ENCODE measurements at regions not wholly inside any gene's neighbourhood (a gene's known extent, or its start where the extent isn't known, plus 50 kb on each side); places are given as distances from the start of the nearest gene placed in this dataset.

DNA sequence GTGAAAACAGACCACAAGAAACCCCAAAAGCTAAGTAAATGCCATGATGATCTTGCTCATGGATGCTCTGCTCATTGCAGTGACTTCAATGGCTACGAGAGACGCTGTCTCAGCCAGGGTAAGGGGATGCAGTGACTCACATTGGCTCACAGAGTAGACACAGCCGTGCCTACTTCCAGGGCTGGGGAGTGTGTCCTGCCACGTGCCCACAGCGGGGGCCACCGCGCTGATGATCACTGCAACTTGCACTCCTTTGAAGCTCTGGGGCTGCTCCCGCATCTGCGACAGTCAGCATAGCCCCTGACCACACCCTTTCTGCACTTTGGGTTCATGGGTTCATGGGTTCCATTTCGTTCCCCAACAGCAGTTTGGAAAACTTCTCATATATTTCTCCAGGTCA, 231.4 kb upstream of the RPL38 start:
- in situ Hi-C loops (cut with MboI) = no loop called here
- no peak for TF ChIP-seq BRCA1 (IDR thresholded peaks at IDR 0.05)
- no peak for TF ChIP-seq BRCA1 (CRISPR knock-in tag; IDR thresholded peaks at IDR 0.05)
- TF ChIP-seq FOXA3 (CRISPR knock-in tag; conservative IDR thresholded peaks at IDR 0.05 in 1 of 2, IDR thresholded peaks at IDR 0.05 in 1 of 2) = no peak
- TF ChIP-seq, protein P1, sequence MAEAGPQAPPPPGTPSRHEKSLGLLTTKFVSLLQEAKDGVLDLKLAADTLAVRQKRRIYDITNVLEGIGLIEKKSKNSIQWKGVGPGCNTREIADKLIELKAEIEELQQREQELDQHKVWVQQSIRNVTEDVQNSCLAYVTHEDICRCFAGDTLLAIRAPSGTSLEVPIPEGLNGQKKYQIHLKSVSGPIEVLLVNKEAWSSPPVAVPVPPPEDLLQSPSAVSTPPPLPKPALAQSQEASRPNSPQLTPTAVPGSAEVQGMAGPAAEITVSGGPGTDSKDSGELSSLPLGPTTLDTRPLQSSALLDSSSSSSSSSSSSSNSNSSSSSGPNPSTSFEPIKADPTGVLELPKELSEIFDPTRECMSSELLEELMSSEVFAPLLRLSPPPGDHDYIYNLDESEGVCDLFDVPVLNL (CRISPR knock-in tag; IDR thresholded peaks at IDR 0.05; ENCODE audit: low read depth) = no peak
- TF ChIP-seq, protein P2, sequence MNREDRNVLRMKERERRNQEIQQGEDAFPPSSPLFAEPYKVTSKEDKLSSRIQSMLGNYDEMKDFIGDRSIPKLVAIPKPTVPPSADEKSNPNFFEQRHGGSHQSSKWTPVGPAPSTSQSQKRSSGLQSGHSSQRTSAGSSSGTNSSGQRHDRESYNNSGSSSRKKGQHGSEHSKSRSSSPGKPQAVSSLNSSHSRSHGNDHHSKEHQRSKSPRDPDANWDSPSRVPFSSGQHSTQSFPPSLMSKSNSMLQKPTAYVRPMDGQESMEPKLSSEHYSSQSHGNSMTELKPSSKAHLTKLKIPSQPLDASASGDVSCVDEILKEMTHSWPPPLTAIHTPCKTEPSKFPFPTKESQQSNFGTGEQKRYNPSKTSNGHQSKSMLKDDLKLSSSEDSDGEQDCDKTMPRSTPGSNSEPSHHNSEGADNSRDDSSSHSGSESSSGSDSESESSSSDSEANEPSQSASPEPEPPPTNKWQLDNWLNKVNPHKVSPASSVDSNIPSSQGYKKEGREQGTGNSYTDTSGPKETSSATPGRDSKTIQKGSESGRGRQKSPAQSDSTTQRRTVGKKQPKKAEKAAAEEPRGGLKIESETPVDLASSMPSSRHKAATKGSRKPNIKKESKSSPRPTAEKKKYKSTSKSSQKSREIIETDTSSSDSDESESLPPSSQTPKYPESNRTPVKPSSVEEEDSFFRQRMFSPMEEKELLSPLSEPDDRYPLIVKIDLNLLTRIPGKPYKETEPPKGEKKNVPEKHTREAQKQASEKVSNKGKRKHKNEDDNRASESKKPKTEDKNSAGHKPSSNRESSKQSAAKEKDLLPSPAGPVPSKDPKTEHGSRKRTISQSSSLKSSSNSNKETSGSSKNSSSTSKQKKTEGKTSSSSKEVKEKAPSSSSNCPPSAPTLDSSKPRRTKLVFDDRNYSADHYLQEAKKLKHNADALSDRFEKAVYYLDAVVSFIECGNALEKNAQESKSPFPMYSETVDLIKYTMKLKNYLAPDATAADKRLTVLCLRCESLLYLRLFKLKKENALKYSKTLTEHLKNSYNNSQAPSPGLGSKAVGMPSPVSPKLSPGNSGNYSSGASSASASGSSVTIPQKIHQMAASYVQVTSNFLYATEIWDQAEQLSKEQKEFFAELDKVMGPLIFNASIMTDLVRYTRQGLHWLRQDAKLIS (CRISPR knock-in tag; IDR thresholded peaks at IDR 0.05) = no peak
- no peak overlapping the region for H3K4me3 ChIP-seq
- ATAC-seq = no peak
- H3K9ac ChIP-seq (ENCODE audit: insufficient read depth in 1 of 2, low read depth in 2 of 2, low read length in 2 of 2) = no peak overlapping the region; a peak in 1 of 4 replicates
- no peaks in the 10 kb centered on the region for H3K9me3 ChIP-seq (replicated peaks; ENCODE audit: control insufficient read depth, insufficient read depth, low read depth, low read length)
- intact Hi-C loops (cut with micrococcal nuclease) = no loop called here
- H4K20me1 ChIP-seq (replicated peaks; ENCODE audit: control insufficient read depth, insufficient read depth, low read length) = no peaks in the 10 kb centered on the region
- no peak overlapping the region for H2AFZ ChIP-seq (ENCODE audit: low read depth, low read length)
- H3K27ac ChIP-seq (ENCODE audit: extremely low read depth, low read depth, low read length) = no peak overlapping the region
- H3K27me3 ChIP-seq (ENCODE audit: control insufficient read depth in 2 of 2, insufficient read depth in 2 of 2, low read length in 2 of 2) = peaks cover 0 to 41% of the 10 kb centered on the region in 2 experiments; a peak in 3 of 5 replicates
- ChIA-PET CTCF (ENCODE audit: low intra/inter-chr PET ratio) (interaction anchor here (0.6 kb wide), 1 partner anchor 795 kb away, joined by 4 read pairs; no protein-coding TSS in a partner anchor), POLR2A (no interaction called here)
- FAIRE-seq = no peak
- DNase-seq (ENCODE audit: extremely low read depth in 1 of 4, low spot score in 3 of 4) = no peak
- no peak overlapping the region for H3K4me2 ChIP-seq (ENCODE audit: insufficient read depth, low read length)
- peaks cover 3% of the 10 kb centered on the region for H3K9me1 ChIP-seq (ENCODE audit: control insufficient read depth, insufficient read depth, low read length)
- no TSS peak for BruUV-seq (replicated peaks)
- no peaks in the 10 kb centered on the region for H3K36me3 ChIP-seq (ENCODE audit: control insufficient read depth, insufficient read depth, low read length)
- peaks cover 2 to 6% of the 10 kb centered on the region in 2 experiments; a peak in 2 of 5 replicates for H3K4me1 ChIP-seq (replicated peaks in 1 of 2; ENCODE audit: control insufficient read depth in 2 of 2, insufficient read depth in 2 of 2, low read length in 2 of 2)
- WGBS (ENCODE audit: insufficient coverage, low coverage, missing lambda C conversion rate) = 0% methylated on average over 10 of the region's 10 CpGs
- no peaks in the 10 kb centered on the region for H3K79me2 ChIP-seq (ENCODE audit: control insufficient read depth, insufficient read depth, low read length)
